ENCODE measurements at regions not wholly inside any gene's neighbourhood (a gene's known extent, or its start where the extent isn't known, plus 50 kb on each side); places are given as distances from the start of the nearest gene placed in this dataset.
"Not testable (repeated sequence)": the region's sequence is repeated elsewhere in the genome, so short reads cannot be mapped to it uniquely, and the experiment has no call there.

DNA sequence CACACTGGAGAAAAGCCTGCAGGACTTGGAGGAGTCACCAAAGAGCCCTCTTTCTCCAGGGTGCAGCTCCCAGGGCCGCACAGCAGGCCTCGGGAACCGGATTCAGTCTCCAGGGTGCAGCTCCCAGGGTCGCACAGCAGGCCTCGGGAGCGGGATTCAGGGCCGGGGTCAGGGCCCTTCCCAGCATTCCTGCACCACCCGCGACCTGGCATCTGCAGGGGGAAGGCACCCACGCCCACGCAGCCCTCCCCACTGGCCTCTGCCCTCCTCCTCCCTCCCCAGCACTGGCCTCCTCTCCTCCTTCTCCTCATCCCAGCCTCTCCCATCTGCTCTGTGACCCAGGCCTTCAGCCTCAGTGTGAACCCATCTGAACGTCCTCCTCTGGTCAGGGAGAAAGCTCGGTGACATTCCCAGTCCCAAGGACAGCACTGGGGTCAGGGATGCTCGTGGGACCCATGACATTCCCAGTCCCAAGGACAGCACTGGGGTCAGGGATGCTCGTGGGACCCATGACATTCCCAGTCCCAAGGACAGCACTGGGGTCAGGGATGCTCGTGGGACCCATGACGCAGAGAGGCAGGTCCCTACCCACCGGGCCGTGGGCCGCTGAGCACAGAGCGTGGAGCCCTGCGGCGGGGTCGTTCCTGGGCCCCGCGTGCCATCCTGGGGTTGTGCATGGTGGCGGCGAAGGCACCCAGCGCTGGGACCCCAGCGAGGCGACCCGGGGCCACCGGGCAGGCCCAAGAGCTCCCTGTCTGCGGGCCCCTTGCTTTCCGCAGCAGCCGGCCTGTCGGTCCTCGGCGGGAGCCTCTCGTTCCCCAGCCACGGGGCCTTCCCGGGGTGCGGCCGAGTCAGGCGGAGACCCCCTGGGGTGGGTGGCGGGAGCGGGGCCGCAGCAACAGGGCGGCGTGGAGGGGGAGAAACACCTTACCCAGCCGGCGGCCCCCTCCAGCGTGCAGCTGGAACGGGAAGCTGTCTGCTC is 550.2 kb upstream of the SALL3 start:
- DNase-seq, result no peak

DNA sequence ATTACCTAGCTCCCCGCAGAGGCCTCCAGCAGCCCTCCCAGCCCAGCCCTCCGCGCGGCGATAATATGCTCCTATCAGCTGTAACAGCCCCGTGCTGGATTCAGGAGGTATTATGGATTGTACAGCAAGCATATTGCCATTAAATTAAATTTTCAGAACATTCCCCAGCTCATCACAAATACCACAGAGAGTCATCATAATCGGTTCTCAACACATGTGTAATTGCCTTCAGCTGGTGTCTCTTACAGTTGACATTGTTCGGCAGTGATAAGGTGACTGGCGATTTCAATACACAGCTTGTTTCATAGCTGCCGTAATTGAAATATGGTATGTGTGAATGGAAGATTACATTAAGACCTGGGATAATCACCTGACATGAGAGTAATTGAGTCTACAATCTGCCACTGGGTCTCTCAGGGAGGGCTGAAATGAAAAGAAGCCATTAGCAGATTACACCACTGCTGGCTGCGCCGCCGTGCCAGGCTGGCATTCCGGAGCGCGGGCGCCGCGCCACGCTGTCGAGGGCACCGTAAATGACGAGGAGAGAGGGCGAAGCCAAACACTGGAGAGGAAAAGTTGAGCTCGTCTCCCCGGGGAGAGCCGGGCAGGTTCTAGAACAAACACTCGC is 549.4 kb upstream of the SALL3 start:
- DNase-seq, result no peak

DNA sequence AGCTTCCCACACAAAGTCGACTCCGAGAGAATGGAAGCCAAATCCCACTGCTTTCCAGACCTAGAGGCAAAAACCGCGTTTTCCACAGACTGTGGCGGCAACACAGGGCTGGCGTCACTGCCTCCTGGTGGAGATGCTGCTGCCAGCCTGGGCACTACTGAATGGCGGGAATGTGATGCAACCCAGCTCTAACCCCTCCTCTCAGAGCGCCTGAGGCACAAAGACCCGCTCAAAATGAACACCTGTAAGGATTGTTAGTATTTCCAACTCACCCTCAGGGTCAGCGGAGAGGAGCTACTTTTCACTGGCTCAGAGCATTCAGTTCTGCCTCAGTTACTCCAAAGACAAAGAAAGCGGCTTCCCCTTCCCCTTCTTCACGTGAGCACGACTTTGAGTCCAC is 548.0 kb upstream of the SALL3 start:
- no peak for DNase-seq

DNA sequence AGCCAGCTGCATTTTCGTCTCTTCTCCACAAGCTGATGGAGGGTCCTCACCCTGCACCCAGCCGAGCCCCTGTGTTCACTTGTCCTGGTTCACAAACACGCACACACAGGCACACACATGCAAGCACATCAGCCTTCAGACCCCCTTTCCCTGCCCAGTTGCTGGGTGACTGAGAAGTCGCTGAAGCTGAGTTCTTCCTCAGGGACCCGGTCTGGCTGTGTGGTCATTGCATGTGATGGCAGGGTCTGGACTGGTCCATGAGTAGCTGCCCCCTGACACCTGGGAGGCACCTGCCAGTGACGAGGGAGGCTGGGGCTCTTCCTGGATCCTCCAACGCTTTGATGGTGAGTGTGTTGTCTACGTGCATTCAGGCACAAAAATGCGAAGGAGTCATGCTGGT is 546.1 kb upstream of the SALL3 start:
- DNase-seq, result no peak

DNA sequence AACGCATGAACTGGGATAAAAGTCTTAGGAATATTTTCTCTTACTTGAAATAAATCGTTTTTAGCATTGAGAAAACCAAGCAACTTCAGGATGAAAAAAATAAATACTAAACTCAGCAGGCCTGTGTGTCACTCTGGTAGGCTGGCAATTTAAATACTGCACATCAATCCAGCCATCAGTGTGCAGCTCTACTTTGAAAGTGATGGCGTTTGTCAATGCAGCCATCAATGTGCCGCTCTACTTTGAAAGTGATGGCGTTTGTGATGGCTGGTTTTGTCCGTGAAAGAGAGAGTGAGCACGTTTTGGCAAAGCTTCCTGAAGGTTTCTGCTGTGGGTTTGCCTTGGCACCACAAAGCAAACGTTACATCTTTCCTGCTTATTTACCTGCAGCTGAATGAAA is 543.5 kb upstream of the SALL3 start:
- DNase-seq, result no peak

DNA sequence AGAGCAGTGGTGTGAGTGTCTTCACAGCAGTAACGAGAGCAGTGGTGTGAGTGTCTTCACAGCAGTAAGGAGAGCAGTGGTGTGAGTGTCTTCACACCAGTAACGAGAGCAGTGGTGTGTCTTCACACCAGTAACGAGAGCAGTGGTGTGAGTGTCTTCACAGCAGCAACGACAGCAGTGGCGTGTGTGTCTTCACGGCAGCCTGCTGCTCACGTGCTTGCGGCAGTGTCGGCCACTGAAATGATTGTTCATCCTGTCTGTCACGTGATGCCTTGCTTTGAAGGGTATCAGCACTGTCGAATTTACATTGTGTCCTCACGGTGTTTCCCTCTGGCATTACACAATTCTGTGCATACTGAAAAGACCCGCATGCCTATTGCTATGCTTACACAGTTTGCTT is 541.4 kb upstream of the SALL3 start:
- not testable (repeated sequence) for DNase-seq

DNA sequence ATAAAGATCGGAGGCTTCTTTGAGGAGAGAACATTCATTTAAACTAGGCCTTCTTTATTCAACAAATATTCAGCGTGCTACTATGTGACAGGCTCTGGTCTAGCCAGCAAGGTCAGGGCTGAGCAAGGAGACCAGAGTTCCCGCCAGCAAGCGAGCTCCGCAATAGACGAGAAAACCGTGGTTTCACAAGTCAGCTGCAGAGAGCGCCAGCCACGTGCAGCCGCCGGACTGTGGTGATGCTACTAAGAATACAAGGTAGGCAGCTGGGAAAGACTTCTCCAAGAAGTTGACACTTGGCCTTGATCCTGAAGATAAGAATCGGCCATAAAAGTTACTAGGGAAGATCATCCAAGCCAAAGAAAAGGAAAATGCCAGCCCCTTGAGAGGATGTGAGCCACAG is 533.7 kb upstream of the SALL3 start:
- no peak for DNase-seq

DNA sequence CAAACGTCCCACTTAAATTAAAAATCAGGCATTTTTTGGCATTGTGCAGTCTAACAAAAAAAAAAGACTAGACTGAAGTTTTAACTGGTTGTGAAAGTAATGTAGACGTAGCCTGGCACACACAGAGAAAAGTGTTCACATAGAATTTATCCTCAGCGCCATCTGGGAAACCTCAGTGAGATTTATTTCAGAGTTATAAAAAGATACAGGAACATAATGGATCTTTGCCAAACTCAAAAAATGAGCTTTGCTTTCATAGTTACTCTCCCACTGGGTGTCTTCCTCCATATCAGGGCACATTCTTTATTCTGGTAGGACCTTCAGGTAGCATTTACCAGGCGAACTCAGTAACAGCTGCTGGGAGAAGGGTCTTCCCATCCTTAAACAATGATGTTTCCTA is 532.4 kb upstream of the SALL3 start:
- no peak for DNase-seq

DNA sequence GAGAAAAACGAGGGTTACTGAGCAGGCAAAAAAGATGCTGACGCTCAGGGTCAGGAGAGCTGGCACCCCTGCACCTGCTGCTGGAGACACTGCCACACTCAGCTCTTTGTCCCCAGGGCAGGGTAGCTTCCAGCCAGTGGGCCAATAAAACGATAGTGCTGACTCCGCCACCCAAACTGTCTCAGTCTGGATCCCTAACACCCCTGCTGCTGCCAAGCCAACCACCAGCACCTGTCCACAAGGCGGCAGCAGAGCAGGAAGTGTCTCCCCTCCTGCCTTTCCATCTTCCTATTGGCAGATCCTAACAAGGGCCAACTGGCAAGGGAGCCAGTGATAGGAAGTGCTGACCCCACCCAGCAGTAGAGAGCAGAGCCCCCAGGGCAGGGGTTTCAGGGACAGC is 531.5 kb upstream of the SALL3 start:
- no peak for DNase-seq

DNA sequence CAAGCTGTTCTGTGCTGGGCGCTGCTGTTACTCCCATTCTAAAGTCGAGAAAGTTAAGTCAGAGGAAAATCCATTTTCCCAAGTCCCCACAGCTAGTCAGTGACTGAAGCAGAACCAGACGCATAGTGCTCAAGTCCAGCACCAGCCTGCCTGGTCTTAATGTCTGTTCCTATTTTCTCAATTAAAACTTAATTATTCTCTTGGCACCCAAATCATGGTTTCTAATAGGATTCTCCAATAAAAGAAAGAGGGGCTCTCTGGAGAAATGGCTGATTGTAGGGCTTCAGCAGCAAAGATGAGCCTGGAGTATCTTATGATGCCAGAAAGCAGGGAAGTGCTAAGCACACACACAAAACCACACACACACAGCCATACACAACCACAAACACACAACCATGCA is 531.0 kb upstream of the SALL3 start:
- no peak for DNase-seq

DNA sequence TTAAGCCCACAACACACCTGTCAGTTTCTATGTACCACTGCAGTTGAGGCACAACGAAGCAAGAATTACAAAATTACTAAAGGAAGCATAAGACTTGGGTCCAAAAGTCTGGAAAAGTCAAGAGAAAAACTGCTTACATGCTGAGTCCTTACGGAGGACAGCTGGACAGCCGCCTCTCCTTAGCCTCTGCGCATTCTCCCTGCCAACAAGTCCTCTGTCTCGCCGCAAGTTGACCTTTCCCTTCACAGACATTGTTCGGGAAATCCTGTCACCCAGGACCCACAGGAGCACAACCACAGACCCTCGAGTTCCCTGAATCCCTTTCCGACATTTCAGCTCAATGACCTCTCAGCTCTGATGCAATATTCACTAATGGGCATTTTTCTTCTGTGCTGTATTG is 525.4 kb upstream of the SALL3 start:
- DNase-seq, result no peak

DNA sequence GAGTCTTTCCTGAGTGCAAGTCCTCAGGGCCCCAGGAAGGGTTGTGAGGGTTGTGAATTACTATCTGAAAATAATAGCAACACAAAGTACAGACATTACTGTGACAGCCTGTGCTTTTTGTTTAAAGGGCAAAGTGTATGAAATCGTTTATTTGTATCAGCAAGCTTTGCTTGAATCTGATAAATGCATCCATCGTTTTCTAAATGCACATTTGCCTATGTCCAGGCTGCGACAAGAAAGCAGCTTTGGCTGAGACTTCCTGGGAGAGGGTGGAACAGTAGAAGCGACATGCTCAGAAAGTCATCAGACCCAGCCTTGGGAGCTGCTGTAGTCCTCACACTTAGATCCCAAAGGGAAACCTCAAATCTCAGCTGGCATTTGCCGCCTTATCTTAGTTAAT is 524.2 kb upstream of the SALL3 start:
- no peak for DNase-seq

DNA sequence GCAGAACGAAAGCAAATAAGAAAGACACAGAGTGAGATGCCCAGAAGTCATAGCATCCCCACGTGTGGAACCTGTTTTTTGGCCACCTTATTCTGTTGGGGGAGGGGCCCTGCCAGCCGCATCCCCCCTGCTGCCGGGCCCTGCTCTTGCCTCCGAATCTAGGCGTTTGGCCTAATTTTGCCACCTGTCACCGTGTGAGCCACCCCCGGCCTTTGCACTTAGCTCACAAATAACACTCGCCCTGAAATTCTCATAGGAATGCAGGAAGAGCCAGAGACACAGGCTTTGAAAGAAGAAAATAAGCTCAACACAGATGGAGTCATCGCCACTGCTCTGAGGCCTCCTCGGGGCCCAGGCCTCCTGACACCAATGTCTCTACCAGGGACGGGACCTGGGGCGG is 522.6 kb upstream of the SALL3 start:
- no peak for DNase-seq

DNA sequence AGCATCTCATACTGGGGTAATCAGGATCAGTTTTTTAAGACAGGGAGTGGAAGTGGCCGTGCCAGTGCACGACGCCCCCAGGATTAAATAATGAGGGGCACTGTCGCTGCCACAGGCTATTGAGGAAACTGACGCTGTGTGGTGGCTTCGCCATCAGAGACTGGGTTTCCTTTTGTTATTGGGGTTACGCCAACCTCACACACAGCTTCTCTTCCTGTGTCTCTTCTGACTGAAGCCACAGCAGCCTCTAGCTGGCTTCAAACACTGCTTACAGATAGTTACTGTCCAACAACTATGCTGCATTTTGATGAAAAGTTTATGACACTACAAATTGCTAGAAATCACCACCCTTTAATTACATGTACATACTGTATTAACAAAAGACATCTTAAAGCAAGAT is 521.9 kb upstream of the SALL3 start:
- DNase-seq, result no peak

DNA sequence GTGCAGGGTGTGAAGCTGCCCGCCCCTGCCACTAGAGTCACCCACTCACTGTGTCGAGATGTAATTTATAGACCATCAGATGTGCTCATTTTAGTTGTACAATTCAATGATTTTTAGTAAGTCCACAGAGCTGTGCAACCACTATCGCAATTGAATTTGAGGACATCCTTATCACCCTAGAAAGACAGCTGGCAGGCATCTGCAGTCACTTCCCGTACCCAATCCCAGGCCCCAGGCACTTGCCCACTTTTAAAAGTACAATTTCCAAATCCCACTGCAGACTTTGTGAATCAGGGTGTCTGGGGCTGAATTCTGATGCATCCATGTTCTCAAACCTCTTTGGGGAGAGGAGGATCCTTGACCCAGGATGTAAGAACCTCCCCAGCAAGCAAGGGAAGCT is 521.3 kb upstream of the SALL3 start:
- no peak for DNase-seq

DNA sequence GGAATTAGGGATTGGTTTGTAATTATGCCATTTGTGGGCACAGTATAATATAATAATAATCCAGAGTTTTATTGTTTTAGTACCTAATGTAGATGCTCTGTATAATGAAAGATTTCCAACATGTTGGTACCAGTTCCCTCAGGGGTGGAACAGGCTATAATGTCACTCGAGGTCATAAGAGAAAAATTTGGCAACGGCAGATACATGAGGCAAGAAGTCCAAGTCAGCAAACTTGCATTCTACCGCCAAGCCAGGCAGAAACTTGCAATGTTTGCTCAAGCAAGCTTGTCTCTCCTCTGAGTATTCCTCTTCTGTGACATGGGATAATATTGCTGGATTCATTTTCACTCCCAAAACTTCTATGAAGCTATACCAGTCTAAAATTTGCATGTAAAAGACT is 520.0 kb upstream of the SALL3 start:
- no peak for DNase-seq

DNA sequence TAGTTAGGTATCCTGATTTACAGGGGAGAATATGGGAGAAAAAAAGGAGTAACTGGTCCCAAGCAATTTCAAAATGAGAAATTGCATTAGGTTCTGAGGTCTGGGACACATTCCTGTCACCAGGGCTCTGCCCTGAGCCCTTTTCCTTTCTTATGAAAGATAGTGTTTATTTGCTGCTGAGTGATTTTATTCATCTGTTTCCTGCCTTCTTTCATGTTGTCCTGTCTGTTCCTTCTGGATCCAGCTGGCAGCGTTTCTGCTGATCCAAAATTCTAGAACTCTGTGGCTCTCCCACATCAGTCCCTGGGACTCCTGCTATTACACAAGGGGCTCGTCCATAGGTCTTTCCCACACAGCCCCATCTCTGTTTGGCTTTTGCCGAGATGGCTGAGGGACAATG is 519.1 kb upstream of the SALL3 start:
- no peak for DNase-seq

DNA sequence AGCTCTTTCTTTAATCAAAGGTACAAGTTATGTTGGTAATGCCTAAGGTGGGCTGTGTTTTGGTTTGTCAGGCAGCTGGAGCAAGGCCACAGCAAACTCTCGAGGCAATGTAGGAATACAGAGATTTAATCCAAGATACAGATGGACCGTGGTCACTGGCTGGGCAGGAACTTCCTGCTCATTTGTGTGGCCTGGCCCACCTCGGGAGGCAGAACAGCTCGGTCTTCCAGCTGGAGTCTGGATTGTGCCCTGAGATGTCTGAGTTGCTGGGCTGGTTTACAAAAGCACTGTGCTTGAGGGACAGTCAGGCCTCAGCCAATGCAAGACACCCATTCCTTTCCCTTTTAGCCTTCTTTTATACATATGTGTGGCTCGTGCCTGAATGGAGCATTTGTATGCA is 506.1 kb upstream of the SALL3 start:
- DNase-seq, result no peak

DNA sequence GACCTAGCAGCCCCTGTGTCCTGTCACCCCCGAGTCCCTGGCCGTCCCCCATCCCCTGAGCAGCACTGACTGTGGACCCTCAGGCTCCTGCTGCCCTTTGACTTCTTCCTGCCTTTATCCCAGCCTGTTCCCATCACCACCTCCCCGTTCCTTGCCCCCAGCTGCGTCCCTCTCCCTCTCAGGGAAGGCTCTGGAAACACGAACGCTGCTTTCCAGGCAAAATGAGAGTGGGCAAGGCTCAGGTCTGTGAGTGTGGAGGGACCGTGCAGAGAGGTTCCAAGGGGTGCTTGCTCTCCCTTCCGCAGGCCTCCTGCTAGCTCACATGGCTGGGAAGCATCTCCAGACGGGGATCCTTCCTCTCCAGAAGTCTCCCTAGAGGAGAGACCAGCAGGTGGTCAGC is 501.8 kb upstream of the SALL3 start:
- no peak for DNase-seq

DNA sequence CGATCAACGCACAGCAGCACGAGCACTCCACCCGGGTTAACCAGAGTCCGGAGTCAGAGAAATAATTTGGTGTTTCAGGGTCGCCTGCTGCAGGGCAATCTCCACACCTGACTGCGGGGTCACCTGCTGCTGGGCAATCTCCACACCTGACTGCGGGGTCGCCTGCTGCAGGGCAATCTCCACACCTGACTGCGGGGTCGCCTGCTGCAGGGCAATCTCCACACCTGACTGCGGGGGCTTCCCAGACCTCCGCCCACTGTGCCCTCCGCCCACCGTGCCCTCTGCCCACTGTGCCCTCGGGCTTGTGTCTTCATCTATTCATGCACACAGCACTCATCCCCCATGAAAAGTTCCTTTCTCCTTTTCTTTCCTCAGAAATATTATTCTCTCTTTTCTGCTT is 500.2 kb upstream of the SALL3 start:
- DNase-seq, result no peak

DNA sequence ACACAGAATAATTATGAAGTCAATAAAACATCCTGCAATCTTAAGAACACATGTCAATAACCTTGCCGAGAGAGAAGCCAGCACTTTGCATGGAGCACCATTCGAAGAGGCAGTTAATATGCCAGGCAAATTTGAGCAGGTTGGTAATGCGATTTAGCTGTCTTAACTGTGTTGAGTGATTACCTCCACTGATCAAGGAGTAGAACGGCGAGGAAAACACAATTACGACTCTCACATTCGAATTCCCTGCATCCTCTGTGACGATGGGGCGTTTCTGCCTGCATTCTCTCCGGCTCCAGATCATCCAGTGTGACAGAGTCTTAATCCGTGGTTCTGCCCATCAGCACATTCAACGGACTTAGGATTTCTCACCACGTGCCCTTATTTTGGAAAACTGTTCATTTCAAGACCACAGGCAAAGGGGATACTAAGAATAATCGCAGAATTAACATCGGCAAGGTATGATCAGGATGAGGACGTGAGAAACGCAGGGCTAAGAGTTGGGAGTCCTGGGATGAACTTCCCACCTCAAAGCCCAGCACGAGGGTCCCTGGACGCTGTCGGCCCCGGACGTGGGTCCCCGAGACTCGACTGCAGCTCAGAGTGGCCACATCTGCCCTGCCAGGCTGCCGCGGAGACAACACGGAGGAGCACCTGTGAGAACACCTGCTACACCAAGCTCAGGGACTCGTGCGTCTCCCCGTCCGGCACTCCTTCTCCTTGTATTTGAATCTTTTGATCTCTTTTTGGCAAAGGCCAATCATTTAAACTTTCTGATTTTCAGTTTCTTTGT is 499.2 kb upstream of the SALL3 start:
- no peak for DNase-seq

DNA sequence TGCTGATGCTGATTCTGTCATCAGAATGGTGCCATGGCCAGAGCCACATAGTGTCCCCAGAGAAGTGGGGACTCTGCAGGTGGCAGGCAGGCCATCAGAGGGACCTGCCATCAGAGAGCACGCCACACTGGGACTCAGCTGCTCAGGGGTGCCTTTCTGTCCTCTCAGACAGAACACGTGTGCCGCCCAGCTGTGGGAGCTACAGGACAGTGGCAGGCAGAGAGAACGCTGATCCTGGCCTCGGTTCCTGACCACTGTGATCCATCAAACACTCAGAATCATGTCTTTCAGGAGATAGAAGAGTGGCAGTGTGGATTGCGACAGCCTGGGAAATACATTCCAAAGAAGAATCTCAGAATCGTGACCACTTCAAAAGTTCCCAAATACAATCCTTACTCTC is 497.2 kb upstream of the SALL3 start:
- no peak for DNase-seq

DNA sequence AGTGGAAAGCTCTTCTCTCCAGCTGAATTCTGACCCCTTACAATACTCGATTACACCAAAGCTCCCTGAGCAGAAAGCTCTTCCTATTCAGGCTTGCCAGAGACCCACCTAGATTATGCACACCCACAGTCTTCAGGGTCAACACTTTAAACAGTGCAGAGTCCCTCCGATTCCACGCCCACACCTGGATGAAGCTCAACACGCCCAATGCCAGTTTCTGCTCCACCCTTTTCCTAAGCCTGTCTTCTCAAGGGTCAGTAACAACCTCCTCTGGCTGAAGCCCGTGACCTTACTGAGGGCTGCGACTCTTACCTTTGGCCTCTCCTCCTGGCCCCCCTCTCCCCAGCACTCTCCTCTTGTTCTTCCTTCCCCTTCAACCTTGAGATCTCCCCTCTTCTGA is 492.0 kb upstream of the SALL3 start:
- no peak for DNase-seq
